Stimulated activated naive B cell treated with anti-CD40 and anti-IgM and Interleukin-4, amounts not matched to agents 10 μg/mL and 1 μg/mL and 100 μg/mL, for 72 hours (primary cell): ENCODE measurements at regions not wholly inside any gene's neighbourhood (a gene's known extent, or its start where the extent isn't known, plus 50 kb on each side); places are given as distances from the start of the nearest gene placed in this dataset.

Experiments
- ATAC-seq, 2 donors: fragments of 150-1000 bp; cut with Tn5 transposase; replicated peaks; 2 replicates each; pipeline ENCODE4 v1.10.0; 2021; ENCODE audit warnings: moderate library complexity in 1 of 2
- DNase-seq: peaks from one replicate; pipeline ENCODE4 v3.0.0; 2021
- H3K27ac Mint-ChIP-seq: one replicate; pipeline ENCODE4 v1.8.0; 2022; ENCODE audit warnings: mild to moderate bottlenecking, mixed read lengths
- H3K27me3 Mint-ChIP-seq, 2 donors: one replicate each; pipeline ENCODE4 v1.8.0; 2022; ENCODE audit warnings: mixed read lengths in 2 of 2
- H3K36me3 Mint-ChIP-seq, 2 donors: one replicate each; pipeline ENCODE4 v1.8.0; 2022; ENCODE audit warnings: mixed read lengths in 2 of 2, mild to moderate bottlenecking in 1 of 2
- H3K4me1 Mint-ChIP-seq, 2 donors: one replicate each; pipeline ENCODE4 v1.8.0; 2022; ENCODE audit warnings: mixed read lengths in 2 of 2, mild to moderate bottlenecking in 1 of 2
- H3K4me3 Mint-ChIP-seq, 2 donors: one replicate each; pipeline ENCODE4 v1.8.0; 2022; ENCODE audit warnings: mild to moderate bottlenecking in 2 of 2, mixed read lengths in 2 of 2, moderate library complexity in 1 of 2
- H3K9me3 Mint-ChIP-seq, 2 donors: one replicate each; pipeline ENCODE4 v1.8.0; 2022; ENCODE audit warnings: mixed read lengths in 2 of 2, mild to moderate bottlenecking in 1 of 2

DNA sequence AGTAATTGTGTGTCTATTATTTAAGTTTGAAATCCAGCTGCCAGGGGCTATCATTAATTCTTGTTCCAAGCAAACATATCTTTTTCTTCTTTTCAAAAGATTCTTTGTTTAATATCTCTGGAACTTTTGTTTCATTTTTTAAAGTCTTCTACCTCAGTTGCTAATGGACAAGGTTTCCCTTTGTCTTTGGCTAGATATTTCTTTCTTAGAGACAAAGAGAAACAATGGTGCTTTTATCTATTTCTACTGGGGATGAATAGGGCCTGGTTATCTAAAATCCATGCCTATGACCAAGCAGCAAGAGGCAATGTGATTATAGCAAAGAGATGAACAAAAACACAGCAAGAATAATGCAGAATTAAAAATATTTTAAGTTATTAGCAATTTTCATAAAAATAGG, 661.3 kb upstream of the KLF12 start:
- no peak for ATAC-seq

GRCh38 chr13:74794582-74794981, 660.4 kb upstream of the KLF12 start:
- Mint-ChIP-seq H3K36me3 (no peaks in the 10 kb centered on the region), H3K27ac (no peak overlapping the region), H3K9me3 (peaks cover 6 to 9% of the 10 kb centered on the region in 2 donors), H3K4me1 (peaks cover 0 to 2% of the 10 kb centered on the region in 2 donors), H3K4me3 (no peak overlapping the region), H3K27me3 (no peaks in the 10 kb centered on the region)
- ATAC-seq: no peak
- no peak for DNase-seq

More for the DNA sequence above, 661.3 kb upstream of the KLF12 start:
- Mint-ChIP-seq H3K4me1 (peaks cover 0 to 2% of the 10 kb centered on the region in 2 donors), H3K4me3 (no peak overlapping the region), H3K27me3 (no peaks in the 10 kb centered on the region), H3K9me3 (peaks cover 4 to 6% of the 10 kb centered on the region in 2 donors), H3K36me3 (no peaks in the 10 kb centered on the region), H3K27ac (no peak overlapping the region)
- no peak for DNase-seq

- DNase-seq (no peak), ATAC-seq (no peak)
- Mint-ChIP-seq H3K9me3 (peaks cover 3 to 9% of the 10 kb centered on the region in 2 donors), H3K36me3 (no peaks in the 10 kb centered on the region), H3K4me1 (peaks cover 0 to 2% of the 10 kb centered on the region in 2 donors), H3K27ac (no peak overlapping the region), H3K4me3 (no peak overlapping the region), H3K27me3 (no peaks in the 10 kb centered on the region)
Observed at GRCh38 chr13:74794147-74794546, 659.9 kb upstream of the KLF12 start.

DNA sequence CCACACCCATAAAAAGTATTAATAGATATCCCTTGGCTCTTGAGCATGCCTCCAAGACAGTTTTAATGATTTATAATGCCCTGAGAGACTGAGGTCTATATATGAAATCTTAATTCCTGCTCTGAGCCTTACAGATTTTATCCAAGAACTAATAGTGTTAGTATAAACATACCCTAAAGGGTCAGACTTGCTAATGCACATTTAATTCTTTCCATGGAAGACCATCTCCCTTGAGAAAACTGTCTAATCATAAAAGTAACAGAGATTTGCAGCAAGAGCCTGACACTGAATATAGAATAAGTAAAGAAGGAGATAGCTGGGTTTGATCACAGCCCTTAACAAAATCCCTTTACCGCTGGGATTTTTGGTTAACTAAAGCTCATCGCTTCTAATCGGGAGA, 650.8 kb upstream of the KLF12 start:
- H3K27me3 Mint-ChIP-seq: no peaks in the 10 kb centered on the region
- no peak for DNase-seq
- H3K9me3 Mint-ChIP-seq: no peaks in the 10 kb centered on the region
- no peak for ATAC-seq
- no peak overlapping the region for H3K4me3 Mint-ChIP-seq
- no peaks in the 10 kb centered on the region for H3K4me1 Mint-ChIP-seq
- no peaks in the 10 kb centered on the region for H3K36me3 Mint-ChIP-seq
- no peak overlapping the region for H3K27ac Mint-ChIP-seq

- ATAC-seq (no peak), DNase-seq (no peak)
- H3K36me3 Mint-ChIP-seq: no peaks in the 10 kb centered on the region
- H3K9me3 Mint-ChIP-seq: no peaks in the 10 kb centered on the region
- H3K4me1 Mint-ChIP-seq: no peaks in the 10 kb centered on the region
- H3K27me3 Mint-ChIP-seq: no peaks in the 10 kb centered on the region
- no peak overlapping the region for H3K27ac Mint-ChIP-seq
- no peak overlapping the region for H3K4me3 Mint-ChIP-seq
Observed at GRCh38 chr13:74778946-74779345, 644.7 kb upstream of the KLF12 start.

GRCh38 chr13:74778087-74778486, 643.9 kb upstream of the KLF12 start:
- Mint-ChIP-seq H3K4me3 (no peak overlapping the region), H3K27ac (no peak overlapping the region), H3K27me3 (no peaks in the 10 kb centered on the region), H3K9me3 (no peaks in the 10 kb centered on the region), H3K4me1 (no peaks in the 10 kb centered on the region), H3K36me3 (no peaks in the 10 kb centered on the region)
- ATAC-seq (no peak), DNase-seq (no peak)

DNA sequence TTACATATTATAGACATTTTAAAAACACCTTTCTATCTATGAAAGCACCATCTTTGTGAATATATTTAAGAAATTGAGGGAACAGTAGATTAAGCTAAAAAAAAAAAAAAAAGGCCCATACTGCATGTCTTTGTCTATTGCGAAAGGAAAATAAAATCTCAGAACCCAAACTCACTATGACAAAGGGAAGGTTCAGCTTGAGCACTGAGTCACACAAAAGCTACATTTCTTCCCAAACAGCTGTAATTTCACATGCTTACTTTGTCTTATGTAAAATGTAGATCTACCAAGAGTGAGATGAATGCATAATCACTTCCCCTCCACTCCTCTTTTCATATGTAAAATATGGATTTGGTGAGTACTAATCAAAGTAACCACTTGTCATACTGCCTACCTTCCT, 640.1 kb upstream of the KLF12 start:
- no peak for DNase-seq
- Mint-ChIP-seq H3K4me1 (no peaks in the 10 kb centered on the region), H3K4me3 (no peak overlapping the region), H3K9me3 (no peaks in the 10 kb centered on the region), H3K27me3 (no peaks in the 10 kb centered on the region), H3K27ac (no peak overlapping the region), H3K36me3 (no peaks in the 10 kb centered on the region)
- ATAC-seq: no peak

- Mint-ChIP-seq H3K4me1 (no peaks in the 10 kb centered on the region), H3K27ac (no peak overlapping the region), H3K36me3 (no peaks in the 10 kb centered on the region), H3K27me3 (no peaks in the 10 kb centered on the region), H3K4me3 (no peak overlapping the region), H3K9me3 (no peaks in the 10 kb centered on the region)
- ATAC-seq (no peak), DNase-seq (no peak)
Observed at GRCh38 chr13:74773248-74773647, 639.0 kb upstream of the KLF12 start.

- no peak overlapping the region for H3K4me3 Mint-ChIP-seq
- no peaks in the 10 kb centered on the region for H3K27me3 Mint-ChIP-seq
- no peak overlapping the region for H3K27ac Mint-ChIP-seq
- no peaks in the 10 kb centered on the region for H3K4me1 Mint-ChIP-seq
- DNase-seq: no peak
- no peak for ATAC-seq
- H3K36me3 Mint-ChIP-seq: no peaks in the 10 kb centered on the region
- H3K9me3 Mint-ChIP-seq: no peaks in the 10 kb centered on the region
Observed at GRCh38 chr13:74771964-74772363, 637.8 kb upstream of the KLF12 start.

GRCh38 chr13:74770361-74770760, 636.2 kb upstream of the KLF12 start:
- ATAC-seq (no peak), DNase-seq (no peak)
- no peak overlapping the region for H3K4me3 Mint-ChIP-seq
- no peak overlapping the region for H3K27ac Mint-ChIP-seq
- H3K36me3 Mint-ChIP-seq: no peaks in the 10 kb centered on the region
- H3K9me3 Mint-ChIP-seq: no peaks in the 10 kb centered on the region
- no peaks in the 10 kb centered on the region for H3K4me1 Mint-ChIP-seq
- H3K27me3 Mint-ChIP-seq: no peaks in the 10 kb centered on the region

- no peaks in the 10 kb centered on the region for H3K9me3 Mint-ChIP-seq
- H3K4me3 Mint-ChIP-seq: no peak overlapping the region
- H3K36me3 Mint-ChIP-seq: no peaks in the 10 kb centered on the region
- H3K27me3 Mint-ChIP-seq: no peaks in the 10 kb centered on the region
- ATAC-seq (no peak), DNase-seq (no peak)
- H3K27ac Mint-ChIP-seq: no peak overlapping the region
- H3K4me1 Mint-ChIP-seq: no peaks in the 10 kb centered on the region
Observed at GRCh38 chr13:74769333-74769732, 635.1 kb upstream of the KLF12 start.

DNA sequence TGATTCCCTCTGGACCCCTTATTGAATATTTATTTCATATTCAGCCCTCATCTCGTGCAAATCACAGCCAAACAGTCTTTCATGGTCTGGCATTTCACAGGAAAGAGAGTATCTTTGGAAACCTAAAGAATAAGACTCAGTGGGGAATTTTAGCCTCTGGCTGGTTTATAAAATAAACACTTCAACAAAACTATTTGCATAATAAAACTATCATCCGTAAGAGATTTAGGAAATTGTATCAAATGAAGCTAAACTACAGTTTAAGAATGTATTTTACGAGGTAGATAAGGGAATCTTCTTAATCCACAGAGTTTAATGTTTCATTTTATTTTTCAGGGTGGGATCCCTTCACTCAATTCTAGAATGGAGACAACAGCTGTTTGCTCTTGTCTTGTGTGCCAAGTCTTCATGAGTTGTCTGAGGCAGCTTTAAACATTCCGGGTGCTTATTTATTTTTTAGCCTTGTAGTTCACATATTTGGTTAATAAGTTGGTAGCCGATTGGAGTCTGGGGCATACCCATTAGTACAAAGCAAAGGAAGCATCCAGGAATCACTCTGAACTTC, 634.4 kb upstream of the KLF12 start:
- DNase-seq (no peak), ATAC-seq (no peak)
- Mint-ChIP-seq H3K9me3 (no peaks in the 10 kb centered on the region), H3K36me3 (no peaks in the 10 kb centered on the region), H3K27me3 (no peaks in the 10 kb centered on the region), H3K4me3 (no peak overlapping the region), H3K4me1 (no peaks in the 10 kb centered on the region), H3K27ac (no peak overlapping the region)

DNA sequence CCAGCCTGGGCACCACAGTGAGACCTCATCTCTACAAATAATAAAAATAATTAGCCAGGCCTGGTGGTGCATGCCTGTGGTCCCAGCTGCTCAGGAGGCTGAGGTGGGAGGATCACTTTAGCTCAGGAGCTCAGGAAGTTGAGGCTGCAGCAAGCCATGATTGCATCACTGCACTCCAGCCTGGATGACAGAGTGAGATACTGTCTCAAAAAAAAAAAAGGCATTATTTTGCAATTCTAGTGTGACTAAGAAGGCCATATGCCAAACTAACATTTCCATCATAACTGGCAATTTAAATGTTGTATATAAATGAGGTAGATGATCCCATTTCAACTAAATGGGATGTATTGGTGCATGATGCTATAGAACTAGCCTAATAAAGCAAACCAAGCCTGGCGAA, 632.8 kb upstream of the KLF12 start:
- no peaks in the 10 kb centered on the region for H3K27me3 Mint-ChIP-seq
- DNase-seq: no peak
- H3K4me3 Mint-ChIP-seq: no peak overlapping the region
- no peaks in the 10 kb centered on the region for H3K4me1 Mint-ChIP-seq
- H3K9me3 Mint-ChIP-seq: no peaks in the 10 kb centered on the region
- no peak for ATAC-seq
- H3K27ac Mint-ChIP-seq: no peak overlapping the region
- no peaks in the 10 kb centered on the region for H3K36me3 Mint-ChIP-seq

GRCh38 chr13:74765955-74766354, 631.8 kb upstream of the KLF12 start:
- DNase-seq (no peak), ATAC-seq (no peak)
- H3K27me3 Mint-ChIP-seq: no peaks in the 10 kb centered on the region
- H3K4me1 Mint-ChIP-seq: no peaks in the 10 kb centered on the region
- no peak overlapping the region for H3K4me3 Mint-ChIP-seq
- H3K36me3 Mint-ChIP-seq: no peaks in the 10 kb centered on the region
- no peak overlapping the region for H3K27ac Mint-ChIP-seq
- no peaks in the 10 kb centered on the region for H3K9me3 Mint-ChIP-seq

GRCh38 chr13:74761801-74762757, 627.9 kb upstream of the KLF12 start:
- Mint-ChIP-seq H3K27me3 (no peaks in the 10 kb centered on the region), H3K9me3 (no peaks in the 10 kb centered on the region), H3K36me3 (no peaks in the 10 kb centered on the region), H3K4me3 (no peak overlapping the region), H3K27ac (no peak overlapping the region), H3K4me1 (no peaks in the 10 kb centered on the region)
- no peak for DNase-seq
- ATAC-seq: no peak
